Astrocyte (in vitro differentiated cells and primary cell): ENCODE measurements at regions not wholly inside any gene's neighbourhood (a gene's known extent, or its start where the extent isn't known, plus 50 kb on each side); places are given as distances from the start of the nearest gene placed in this dataset.

Experiments
- DNase-seq: peaks from one replicate; pipeline ENCODE4 v3.0.0-alpha.2; 2010; ENCODE audit warnings: low read depth
- FAIRE-seq: peaks from 2 replicates; lab custom pipeline; 2011; peaks lifted over from hg19 to GRCh38; lab: Jason Lieb, UNC
- H2AFZ ChIP-seq: 2 replicates; pipeline ENCODE4 v1.6.0; 2012; ENCODE audit warnings: low read depth, low read length, inconsistent platforms
- H3K27ac ChIP-seq: 2 replicates; pipeline ENCODE4 v1.5.1; 2011; ENCODE audit warnings: low read depth, low read length, inconsistent platforms
- H3K27me3 ChIP-seq: 2 replicates; pipeline ENCODE4 v1.6.0; 2011; ENCODE audit warnings: low read length, inconsistent platforms; ENCODE audit not compliant: insufficient read depth
- H3K36me3 ChIP-seq: 2 replicates; pipeline ENCODE4 v1.5.1; 2011; ENCODE audit warnings: low read length, inconsistent platforms; ENCODE audit not compliant: insufficient read depth
- H3K4me1 ChIP-seq: 2 replicates; pipeline ENCODE4 v1.5.1; 2011; ENCODE audit warnings: low read length, inconsistent platforms; ENCODE audit not compliant: insufficient read depth
- H3K4me2 ChIP-seq: 2 replicates; pipeline ENCODE4 v1.6.0; 2012; ENCODE audit warnings: low read length, inconsistent platforms
- H3K4me3 ChIP-seq: 2 replicates; pipeline ENCODE4 v1.5.1; 2011; ENCODE audit warnings: low read depth, mild to moderate bottlenecking, low read length, inconsistent platforms; ENCODE audit not compliant: insufficient read depth
- H3K79me2 ChIP-seq: 2 replicates; pipeline ENCODE4 v1.6.0; 2012; ENCODE audit warnings: mild to moderate bottlenecking, low read length, inconsistent platforms; ENCODE audit not compliant: insufficient read depth
- H3K9ac ChIP-seq: 2 replicates; pipeline ENCODE4 v1.6.0; 2012; ENCODE audit warnings: mild to moderate bottlenecking, low read length, inconsistent platforms
- H3K9me3 ChIP-seq: 2 replicates; pipeline ENCODE4 v1.5.1; 2012; ENCODE audit warnings: low read depth, mild to moderate bottlenecking, low read length, inconsistent platforms; ENCODE audit not compliant: insufficient read depth
- H4K20me1 ChIP-seq: 2 replicates; pipeline ENCODE4 v1.6.0; 2012; ENCODE audit warnings: low read length, inconsistent platforms; ENCODE audit not compliant: insufficient read depth
- H3K27ac Mint-ChIP-seq: one replicate; pipeline ENCODE4 v1.8.0; 2021; ENCODE audit warnings: mild to moderate bottlenecking, mixed read lengths; ENCODE audit not compliant: unreplicated experiment
- H3K27me3 Mint-ChIP-seq: one replicate; pipeline ENCODE4 v1.8.0; 2021; ENCODE audit warnings: low read depth, mixed read lengths; ENCODE audit not compliant: unreplicated experiment
- H3K36me3 Mint-ChIP-seq: one replicate; pipeline ENCODE4 v1.8.0; 2021; ENCODE audit warnings: low read depth, mixed read lengths; ENCODE audit not compliant: unreplicated experiment
- H3K4me1 Mint-ChIP-seq: one replicate; pipeline ENCODE4 v1.8.0; 2021; ENCODE audit warnings: low read depth, mixed read lengths; ENCODE audit not compliant: unreplicated experiment
- H3K4me3 Mint-ChIP-seq: one replicate; pipeline ENCODE4 v1.8.0; 2021; ENCODE audit warnings: mild to moderate bottlenecking, moderate library complexity, mixed read lengths; ENCODE audit not compliant: unreplicated experiment
- H3K9me3 Mint-ChIP-seq: one replicate; pipeline ENCODE4 v1.8.0; 2021; ENCODE audit warnings: mild to moderate bottlenecking, mixed read lengths; ENCODE audit not compliant: unreplicated experiment
- CTCF ChIP-seq: IDR thresholded peaks from 2 replicates; pipeline ENCODE4 v1.5.1; 2011; ENCODE audit warnings: low read depth, mild to moderate bottlenecking, inconsistent platforms, low read length, moderate library complexity; ENCODE audit not compliant: insufficient read depth
- EZH2 ChIP-seq: IDR thresholded peaks from 2 replicates; pipeline ENCODE4 v1.6.1; 2012; ENCODE audit warnings: mild to moderate bottlenecking, low read length, inconsistent platforms; ENCODE audit not compliant: insufficient read depth

- H3K4me3 Mint-ChIP-seq = no peak overlapping the region
- H3K27ac ChIP-seq = no peak overlapping the region
- H3K9ac ChIP-seq = no peak overlapping the region
- no peaks in the 10 kb centered on the region for H3K27me3 ChIP-seq
- no peaks in the 10 kb centered on the region for H3K79me2 ChIP-seq
- DNase-seq (peak; percentile 63), FAIRE-seq (peak; percentile 13)
- no peak for TF ChIP-seq CTCF
- TF ChIP-seq EZH2 = no peak
- H3K36me3 Mint-ChIP-seq = no peaks in the 10 kb centered on the region
- no peak overlapping the region for H2AFZ ChIP-seq
- no peaks in the 10 kb centered on the region for H3K36me3 ChIP-seq
- H3K4me1 ChIP-seq = no peaks in the 10 kb centered on the region
- no peaks in the 10 kb centered on the region for H3K9me3 Mint-ChIP-seq
- no peaks in the 10 kb centered on the region for H3K27me3 Mint-ChIP-seq
- H3K4me3 ChIP-seq = no peak overlapping the region
- H3K27ac Mint-ChIP-seq = no peak overlapping the region
- no peaks in the 10 kb centered on the region for H4K20me1 ChIP-seq
- H3K9me3 ChIP-seq = no peaks in the 10 kb centered on the region
- peaks cover 16% of the 10 kb centered on the region for H3K4me1 Mint-ChIP-seq
- no peak overlapping the region for H3K4me2 ChIP-seq
Measured at GRCh38 chr9:115359017-115359780, 241.2 kb upstream of the TNC start.

GRCh38 chr9:115360122-115360521 is 242.2 kb upstream of the TNC start:
- no peaks in the 10 kb centered on the region for H3K36me3 Mint-ChIP-seq
- H3K9me3 ChIP-seq = no peaks in the 10 kb centered on the region
- no peaks in the 10 kb centered on the region for H3K36me3 ChIP-seq
- no peaks in the 10 kb centered on the region for H3K27me3 ChIP-seq
- no peak for TF ChIP-seq EZH2
- no peak for TF ChIP-seq CTCF
- H3K9ac ChIP-seq = no peak overlapping the region
- no peak overlapping the region for H2AFZ ChIP-seq
- H3K79me2 ChIP-seq = no peaks in the 10 kb centered on the region
- H3K4me2 ChIP-seq = no peak overlapping the region
- H3K4me3 ChIP-seq = no peak overlapping the region
- H4K20me1 ChIP-seq = no peaks in the 10 kb centered on the region
- DNase-seq (no peak), FAIRE-seq (no peak)
- peaks cover 15% of the 10 kb centered on the region for H3K4me1 Mint-ChIP-seq
- H3K27ac ChIP-seq = no peak overlapping the region
- H3K9me3 Mint-ChIP-seq = no peaks in the 10 kb centered on the region
- H3K4me3 Mint-ChIP-seq = no peak overlapping the region
- no peak overlapping the region for H3K27ac Mint-ChIP-seq
- H3K27me3 Mint-ChIP-seq = no peaks in the 10 kb centered on the region
- H3K4me1 ChIP-seq = no peaks in the 10 kb centered on the region

GRCh38 chr9:115362101-115362500 is 244.1 kb upstream of the TNC start:
- H3K4me1 Mint-ChIP-seq = peaks cover 25% of the 10 kb centered on the region
- no peak overlapping the region for H2AFZ ChIP-seq
- FAIRE-seq = no peak
- DNase-seq = no peak
- no peak overlapping the region for H3K9ac ChIP-seq
- H3K9me3 Mint-ChIP-seq = no peaks in the 10 kb centered on the region
- no peak overlapping the region for H3K27ac Mint-ChIP-seq
- no peak overlapping the region for H3K4me3 Mint-ChIP-seq
- no peaks in the 10 kb centered on the region for H3K36me3 Mint-ChIP-seq
- no peaks in the 10 kb centered on the region for H4K20me1 ChIP-seq
- no peaks in the 10 kb centered on the region for H3K9me3 ChIP-seq
- no peaks in the 10 kb centered on the region for H3K36me3 ChIP-seq
- H3K27ac ChIP-seq = no peak overlapping the region
- no peak overlapping the region for H3K4me3 ChIP-seq
- peaks cover 7% of the 10 kb centered on the region for H3K4me1 ChIP-seq
- H3K4me2 ChIP-seq = no peak overlapping the region
- no peak for TF ChIP-seq CTCF
- no peak for TF ChIP-seq EZH2
- no peaks in the 10 kb centered on the region for H3K27me3 ChIP-seq
- no peaks in the 10 kb centered on the region for H3K79me2 ChIP-seq
- no peaks in the 10 kb centered on the region for H3K27me3 Mint-ChIP-seq
